B cell (primary cell): ENCODE measurements at regions not wholly inside any gene's neighbourhood (a gene's known extent, or its start where the extent isn't known, plus 50 kb on each side); places are given as distances from the start of the nearest gene placed in this dataset.

Experiments
- CTCF ChIP-seq: fragments of 200-600 bp; IDR thresholded peaks from one replicate; pipeline ENCODE4 v1.8.0; 2022; ENCODE audit warnings: antibody characterized with exemption, mild to moderate bottlenecking
- EZH2 ChIP-seq: IDR thresholded peaks from 2 replicates; pipeline ENCODE4 v1.6.1; 2012; ENCODE audit warnings: borderline replicate concordance, low read depth, mild to moderate bottlenecking, moderate library complexity, low read length; ENCODE audit not compliant: insufficient read depth, poor library complexity, severe bottlenecking

- TF ChIP-seq CTCF (no peak), EZH2 (no peak)
Observed at GRCh38 chr5:89668821-89669220, 740.7 kb downstream of the CETN3 start.
